ENCODE measurements at regions not wholly inside any gene's neighbourhood (a gene's known extent, or its start where the extent isn't known, plus 50 kb on each side); places are given as distances from the start of the nearest gene placed in this dataset.
"Not testable (repeated sequence)": the region's sequence is repeated elsewhere in the genome, so short reads cannot be mapped to it uniquely, and the experiment has no call there.

DNA sequence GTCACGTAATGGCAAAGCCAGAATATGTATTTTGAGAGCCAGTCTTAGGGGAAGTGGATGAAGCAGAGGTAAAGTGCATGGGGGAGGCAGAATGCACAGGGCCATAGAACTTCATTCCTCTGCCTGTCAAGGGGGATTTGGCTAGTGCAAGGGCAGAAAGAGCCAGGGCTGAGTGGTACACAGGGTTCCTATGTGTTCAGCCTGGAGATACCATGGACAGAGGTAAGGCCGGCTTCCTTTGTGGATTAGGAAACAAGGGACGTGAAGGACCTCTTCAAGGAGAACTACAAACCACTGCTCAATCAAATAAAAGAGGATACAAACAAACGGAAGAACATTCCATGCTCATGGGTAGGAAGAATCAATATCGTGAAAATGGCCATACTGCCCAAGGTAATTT, 241.1 kb upstream of the ELAVL2 start:
- TF ChIP-seq, protein P1, sequence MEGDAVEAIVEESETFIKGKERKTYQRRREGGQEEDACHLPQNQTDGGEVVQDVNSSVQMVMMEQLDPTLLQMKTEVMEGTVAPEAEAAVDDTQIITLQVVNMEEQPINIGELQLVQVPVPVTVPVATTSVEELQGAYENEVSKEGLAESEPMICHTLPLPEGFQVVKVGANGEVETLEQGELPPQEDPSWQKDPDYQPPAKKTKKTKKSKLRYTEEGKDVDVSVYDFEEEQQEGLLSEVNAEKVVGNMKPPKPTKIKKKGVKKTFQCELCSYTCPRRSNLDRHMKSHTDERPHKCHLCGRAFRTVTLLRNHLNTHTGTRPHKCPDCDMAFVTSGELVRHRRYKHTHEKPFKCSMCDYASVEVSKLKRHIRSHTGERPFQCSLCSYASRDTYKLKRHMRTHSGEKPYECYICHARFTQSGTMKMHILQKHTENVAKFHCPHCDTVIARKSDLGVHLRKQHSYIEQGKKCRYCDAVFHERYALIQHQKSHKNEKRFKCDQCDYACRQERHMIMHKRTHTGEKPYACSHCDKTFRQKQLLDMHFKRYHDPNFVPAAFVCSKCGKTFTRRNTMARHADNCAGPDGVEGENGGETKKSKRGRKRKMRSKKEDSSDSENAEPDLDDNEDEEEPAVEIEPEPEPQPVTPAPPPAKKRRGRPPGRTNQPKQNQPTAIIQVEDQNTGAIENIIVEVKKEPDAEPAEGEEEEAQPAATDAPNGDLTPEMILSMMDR (IDR thresholded peaks at IDR 0.05; ENCODE audit: poor library complexity), result not testable (repeated sequence)
- not testable (repeated sequence) for TF ChIP-seq EZH2 (IDR thresholded peaks at IDR 0.05; ENCODE audit: borderline replicate concordance); EZH2phosphoT487 (IDR thresholded peaks at IDR 0.05; ENCODE audit: low read depth, severe bottlenecking, unreplicated experiment)
